SIG-M5 treated with dmso at 0.1 percent for 504 hours (cell line): ENCODE measurements at regions not wholly inside any gene's neighbourhood (a gene's known extent, or its start where the extent isn't known, plus 50 kb on each side); places are given as distances from the start of the nearest gene placed in this dataset.
A peak's percentile ranks its signal among the peaks of the same experiment; 100 is the strongest.

Source experiments
- DNase-seq: peaks from one replicate; lab custom pipeline; 2025; ENCODE audit not compliant: unreplicated experiment; lab: John Stamatoyannopoulos, UW

GRCh38 chr1:220979371-220979770, 100.1 kb downstream of the HLX start:
- DNase-seq = peak; percentile 44

- DNase-seq = no peak
These were observed 103.4 kb downstream of the HLX start for GRCh38 chr1:220982686-220983085.

- DNase-seq = no peak
These were observed 104.8 kb downstream of the HLX start for GRCh38 chr1:220983877-220984635.

GRCh38 chr1:220990427-220991339, 111.4 kb downstream of the HLX start:
- peak; percentile 42 for DNase-seq

GRCh38 chr1:220991506-220991905, 112.3 kb downstream of the HLX start:
- no peak for DNase-seq

GRCh38 chr1:220991959-220992704, 112.9 kb downstream of the HLX start:
- DNase-seq = no peak

- no peak for DNase-seq
These were observed 113.4 kb downstream of the HLX start for GRCh38 chr1:220992705-220993052.

- no peak for DNase-seq
These were observed 115.4 kb downstream of the HLX start for GRCh38 chr1:220994671-220995070.

GRCh38 chr1:220997791-220998190, 118.5 kb downstream of the HLX start:
- DNase-seq = no peak

GRCh38 chr1:220999872-221000863, 120.9 kb downstream of the HLX start:
- peak; percentile 98 for DNase-seq

- DNase-seq = no peak
These were observed 121.9 kb downstream of the HLX start for GRCh38 chr1:221001167-221001566.

GRCh38 chr1:221002601-221003000, 123.4 kb downstream of the HLX start:
- no peak for DNase-seq

- DNase-seq = no peak
These were observed 131.9 kb downstream of the HLX start for GRCh38 chr1:221011145-221011544.

GRCh38 chr1:221012120-221012519, 132.9 kb downstream of the HLX start:
- no peak for DNase-seq

GRCh38 chr1:221013691-221014660, 134.7 kb downstream of the HLX start:
- peak; percentile 35 for DNase-seq

GRCh38 chr1:221015159-221015790, 136.0 kb downstream of the HLX start:
- no peak for DNase-seq

GRCh38 chr1:221016751-221017150, 137.5 kb downstream of the HLX start:
- DNase-seq = peak; percentile 89

- DNase-seq = no peak
These were observed 139.2 kb downstream of the HLX start for GRCh38 chr1:221018414-221018813.

GRCh38 chr1:221022331-221022730, 143.1 kb downstream of the HLX start:
- no peak for DNase-seq
